ENCODE measurements at regions not wholly inside any gene's neighbourhood (a gene's known extent, or its start where the extent isn't known, plus 50 kb on each side); places are given as distances from the start of the nearest gene placed in this dataset.

- no peak for DNase-seq (ENCODE audit: extremely low read depth, low read depth)
- TF ChIP-seq, protein P1, sequence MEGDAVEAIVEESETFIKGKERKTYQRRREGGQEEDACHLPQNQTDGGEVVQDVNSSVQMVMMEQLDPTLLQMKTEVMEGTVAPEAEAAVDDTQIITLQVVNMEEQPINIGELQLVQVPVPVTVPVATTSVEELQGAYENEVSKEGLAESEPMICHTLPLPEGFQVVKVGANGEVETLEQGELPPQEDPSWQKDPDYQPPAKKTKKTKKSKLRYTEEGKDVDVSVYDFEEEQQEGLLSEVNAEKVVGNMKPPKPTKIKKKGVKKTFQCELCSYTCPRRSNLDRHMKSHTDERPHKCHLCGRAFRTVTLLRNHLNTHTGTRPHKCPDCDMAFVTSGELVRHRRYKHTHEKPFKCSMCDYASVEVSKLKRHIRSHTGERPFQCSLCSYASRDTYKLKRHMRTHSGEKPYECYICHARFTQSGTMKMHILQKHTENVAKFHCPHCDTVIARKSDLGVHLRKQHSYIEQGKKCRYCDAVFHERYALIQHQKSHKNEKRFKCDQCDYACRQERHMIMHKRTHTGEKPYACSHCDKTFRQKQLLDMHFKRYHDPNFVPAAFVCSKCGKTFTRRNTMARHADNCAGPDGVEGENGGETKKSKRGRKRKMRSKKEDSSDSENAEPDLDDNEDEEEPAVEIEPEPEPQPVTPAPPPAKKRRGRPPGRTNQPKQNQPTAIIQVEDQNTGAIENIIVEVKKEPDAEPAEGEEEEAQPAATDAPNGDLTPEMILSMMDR (IDR thresholded peaks at IDR 0.05; ENCODE audit: low read depth, low read length) = no peak
Measured at GRCh38 chr14:106820119-106820518, 1293.7 kb downstream of the TMEM121 start.

DNA sequence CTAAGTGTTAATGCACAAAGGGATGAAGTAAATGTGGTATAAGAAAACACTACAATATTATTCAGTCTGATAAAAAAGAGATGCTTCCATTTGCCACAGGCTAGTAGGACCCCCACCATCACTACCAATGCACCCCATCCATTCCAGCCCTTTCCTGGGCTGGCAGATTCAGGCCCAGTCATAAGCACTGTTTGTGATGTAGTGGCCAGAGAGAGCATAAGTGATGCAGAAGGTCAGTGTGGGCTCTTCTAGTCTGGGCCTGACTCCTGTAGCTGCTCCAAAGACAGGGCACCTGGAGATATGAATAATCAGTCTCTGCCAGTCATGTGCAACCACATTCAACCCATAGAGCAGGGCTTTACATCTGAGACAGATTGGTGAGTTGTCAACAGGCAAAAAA lies 1294.7 kb downstream of the TMEM121 start:
- TF ChIP-seq, protein P1 (IDR thresholded peaks at IDR 0.05; ENCODE audit: low read depth, low read length) = no peak
- DNase-seq (ENCODE audit: extremely low read depth, low read depth) = no peak

DNA sequence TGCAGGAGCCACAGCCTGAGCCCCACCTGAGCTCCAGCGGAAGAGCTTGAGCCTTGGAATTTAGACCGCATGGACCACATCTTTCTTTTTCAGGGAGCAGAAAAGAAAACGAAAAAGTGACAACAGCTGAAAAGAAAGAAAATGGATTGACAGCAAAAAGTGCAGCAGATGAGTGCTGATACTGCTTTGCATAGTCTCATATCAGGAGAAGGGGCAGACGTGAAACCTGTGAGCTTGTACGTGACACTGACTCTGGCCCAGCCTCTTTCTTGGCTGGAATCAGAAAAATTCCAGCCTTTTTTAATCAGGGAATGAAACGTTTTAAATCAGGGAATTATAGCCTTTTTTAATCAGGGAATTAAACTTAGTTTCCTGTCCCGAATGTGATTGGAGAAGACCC lies 1296.5 kb downstream of the TMEM121 start:
- DNase-seq (ENCODE audit: extremely low read depth, low read depth) = no peak
- TF ChIP-seq, protein P1 (IDR thresholded peaks at IDR 0.05; ENCODE audit: low read depth, low read length) = no peak

DNA sequence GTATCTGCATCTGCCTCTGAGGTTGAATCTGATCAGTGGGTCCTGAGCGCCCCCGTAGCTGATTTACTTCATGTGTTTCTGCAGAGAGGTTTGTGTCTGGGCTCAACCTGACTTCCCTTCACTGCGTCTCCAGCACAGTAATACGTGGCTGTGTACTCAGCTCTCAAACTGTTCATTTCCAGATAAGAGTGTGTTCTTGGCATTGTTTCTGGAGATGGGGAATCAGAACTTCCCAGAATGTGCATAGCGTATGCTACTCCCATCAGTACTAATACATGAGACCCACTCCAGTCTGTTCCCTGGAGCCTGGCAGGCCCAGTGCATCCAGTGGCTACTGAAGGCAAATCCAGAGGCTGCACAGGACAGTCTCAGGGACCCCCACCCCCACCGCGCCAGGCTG lies 1297.2 kb downstream of the TMEM121 start:
- TF ChIP-seq, protein P1 (IDR thresholded peaks at IDR 0.05; ENCODE audit: low read depth, low read length) = no peak
- DNase-seq (ENCODE audit: extremely low read depth, low read depth) = no peak

DNA sequence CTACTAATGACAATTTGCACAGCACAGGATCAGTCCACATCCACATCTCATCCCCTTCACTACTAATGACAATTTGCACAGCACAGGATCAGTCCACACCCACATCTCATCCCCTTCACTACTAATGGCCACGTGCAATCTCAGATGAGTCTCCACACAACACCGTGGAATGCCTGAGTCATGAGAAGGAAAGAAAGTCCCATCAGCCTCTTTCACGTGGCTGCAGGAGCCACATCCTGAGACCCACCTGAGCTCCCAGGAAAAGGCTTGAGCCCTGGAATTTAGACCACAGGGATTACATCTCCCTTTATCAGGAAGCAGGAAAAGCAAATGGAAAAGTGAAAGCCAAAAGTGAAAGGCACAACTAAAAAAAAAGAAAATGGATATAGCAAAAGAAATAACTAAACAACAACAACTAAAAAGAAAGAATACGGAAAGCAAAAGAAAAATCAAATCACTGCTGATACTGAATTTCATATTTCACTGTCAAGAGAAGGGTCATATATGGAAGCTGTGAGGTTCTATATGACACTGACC lies 1300.5 kb downstream of the TMEM121 start:
- DNase-seq (ENCODE audit: extremely low read depth, low read depth) = no peak
- TF ChIP-seq, protein P1 (IDR thresholded peaks at IDR 0.05; ENCODE audit: low read depth, low read length) = no peak

DNA sequence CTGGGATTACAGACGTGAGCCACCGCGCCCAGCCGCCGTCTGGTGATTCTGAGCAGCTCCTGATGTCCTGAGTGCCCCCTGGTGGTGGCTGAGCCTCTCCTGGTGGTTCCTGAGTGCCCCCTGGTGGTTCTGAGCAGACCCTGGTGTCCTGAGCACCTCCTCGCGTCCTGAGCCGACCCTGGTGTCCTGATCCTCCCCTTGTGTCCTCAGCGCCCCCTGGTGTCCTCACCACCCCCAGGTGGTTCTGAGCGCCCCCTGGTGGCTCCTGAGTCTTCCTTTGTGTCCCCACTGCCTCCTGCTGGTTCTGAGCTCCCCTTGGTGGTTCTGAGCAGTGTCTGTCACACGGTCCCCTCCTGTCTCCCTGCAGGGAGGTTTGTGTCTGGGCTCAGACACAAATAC lies 1304.9 kb downstream of the TMEM121 start:
- DNase-seq (ENCODE audit: extremely low read depth, low read depth) = no peak
- TF ChIP-seq, protein P1 (IDR thresholded peaks at IDR 0.05; ENCODE audit: low read depth, low read length) = no peak; the same call in 1 of the 2 replicates

- DNase-seq (ENCODE audit: extremely low read depth, low read depth) = no peak
- TF ChIP-seq, protein P1 (IDR thresholded peaks at IDR 0.05; ENCODE audit: low read depth, low read length) = no peak
Measured at GRCh38 chr14:106837870-106838269, 1311.5 kb downstream of the TMEM121 start.
